K562 (cell line): ENCODE measurements at regions not wholly inside any gene's neighbourhood (a gene's known extent, or its start where the extent isn't known, plus 50 kb on each side); places are given as distances from the start of the nearest gene placed in this dataset.

Experiments used
- ATAC-seq: fragments of 200-7000 bp; cut with Tn5 transposase; 3 replicates; pipeline ENCODE4 v1.9.1; 2020; ENCODE audit warnings: moderate library complexity
- BruUV-seq: library from RNA; stranded (reverse); fragments of 400-500 nt; replicated peaks from 2 replicates; lab custom pipeline; 2021; lab: Mats Ljungman, UMichigan
- CTCF ChIA-PET: fragments of 300-600 bp; formaldehyde crosslinking; extraction: SDS; loops from one replicate; lab custom pipeline; 2021; ENCODE audit warnings: low intra/inter-chr PET ratio; lab: Yijun Ruan, JAX
- POLR2A ChIA-PET: fragments of 300-600, 350-650 bp; sonication (Branson Sonifier 250); formaldehyde crosslinking; extraction: SDS; loops from one replicate; lab custom pipeline; 2021; ENCODE audit warnings: antibody characterized with exemption, inconsistent platforms; lab: Yijun Ruan, JAX
- DNase-seq, 4 experiments: peaks; one replicate each; pipeline versions ENCODE4 v3.0.0 to v3.0.0-alpha.2; 2011 to 2018; ENCODE audit warnings: low spot score in 3 of 4, mixed read lengths in 3 of 4; ENCODE audit errors: extremely low read depth in 1 of 4
- FAIRE-seq: peaks from 2 replicates; lab custom pipeline; 2011; peaks lifted over from hg19 to GRCh38; lab: Jason Lieb, UNC
- H2AFZ ChIP-seq: 2 replicates; pipeline ENCODE4 v1.6.0; 2011; ENCODE audit warnings: low read depth, low read length, control low read depth, inconsistent platforms
- H3K27ac ChIP-seq: fragments of 200-600 bp; 3 replicates; pipeline ENCODE4 v1.8.0; 2011; ENCODE audit warnings: low read depth, mild to moderate bottlenecking, control low read depth, inconsistent platforms, low read length, moderate library complexity, mixed read lengths; ENCODE audit errors: extremely low read depth
- H3K27me3 ChIP-seq, 2 experiments: fragments of 300-600 bp in 1 of 2; 2 replicates in 1 of 2; 3 replicates in 1 of 2; pipeline versions ENCODE4 v1.6.0 to v1.8.0; 2011; ENCODE audit warnings: inconsistent platforms in 2 of 2, low read length in 2 of 2, mild to moderate bottlenecking in 1 of 2, mixed read lengths in 1 of 2, moderate library complexity in 1 of 2; ENCODE audit not compliant: control insufficient read depth in 2 of 2, insufficient read depth in 2 of 2
- H3K36me3 ChIP-seq: fragments of 300-600 bp; 3 replicates; pipeline ENCODE4 v1.8.0; 2011; ENCODE audit warnings: mild to moderate bottlenecking, low read length, inconsistent platforms; ENCODE audit not compliant: control insufficient read depth, insufficient read depth
- H3K4me1 ChIP-seq, 2 experiments: fragments of 200-600 bp in 1 of 2; replicated peaks in 1 of 2; 2 replicates in 1 of 2; 3 replicates in 1 of 2; pipeline versions ENCODE4 v1.5.1 to v1.8.0; 2011; ENCODE audit warnings: inconsistent platforms in 2 of 2, low read length in 2 of 2, mild to moderate bottlenecking in 1 of 2, mixed read lengths in 1 of 2, moderate library complexity in 1 of 2; ENCODE audit not compliant: control insufficient read depth in 2 of 2, insufficient read depth in 2 of 2
- H3K4me2 ChIP-seq: 2 replicates; pipeline ENCODE4 v1.6.1; 2011; ENCODE audit warnings: low read length, control low read depth, inconsistent platforms, mixed read lengths; ENCODE audit not compliant: insufficient read depth
- H3K4me3 ChIP-seq: fragments of 200-600 bp; sonication (generic), shearing (Covaris generic); 2 replicates; pipeline ENCODE4 v1.5.1; 2016; ENCODE audit warnings: control low read depth, inconsistent platforms
- H3K79me2 ChIP-seq: fragments of 200-600 bp; 3 replicates; pipeline ENCODE4 v1.8.0; 2011; ENCODE audit warnings: low read length, inconsistent platforms; ENCODE audit not compliant: control insufficient read depth, insufficient read depth
- H3K9ac ChIP-seq, 2 experiments: 2 replicates each; pipeline versions ENCODE4 v1.6.0 to v1.6.1; 2011; ENCODE audit warnings: low read depth in 2 of 2, low read length in 2 of 2, control low read depth in 1 of 2, inconsistent platforms in 1 of 2, mild to moderate bottlenecking in 1 of 2, mixed read lengths in 1 of 2; ENCODE audit not compliant: insufficient read depth in 1 of 2
- H3K9me1 ChIP-seq: one replicate; pipeline ENCODE4 v1.6.0; 2011; ENCODE audit warnings: inconsistent platforms, mild to moderate bottlenecking, low read length, moderate library complexity; ENCODE audit not compliant: control insufficient read depth, insufficient read depth
- H3K9me3 ChIP-seq: replicated peaks from 2 replicates; pipeline ENCODE4 v1.5.1; 2011; ENCODE audit warnings: low read depth, low read length, inconsistent platforms; ENCODE audit not compliant: control insufficient read depth, insufficient read depth
- H4K20me1 ChIP-seq: replicated peaks from 2 replicates; pipeline ENCODE4 v1.6.1; 2011; ENCODE audit warnings: low read length, inconsistent platforms, mixed read lengths; ENCODE audit not compliant: control insufficient read depth, insufficient read depth
- ARID2 ChIP-seq: fragments of 450-650 bp; IDR thresholded peaks from 2 replicates; pipeline ENCODE4 v1.6.1; 2017; ENCODE audit warnings: antibody characterized with exemption, mild to moderate bottlenecking
- CC2D1A ChIP-seq: fragments of 450-650 bp; IDR thresholded peaks from 2 replicates; pipeline ENCODE4 v1.6.1; 2017; ENCODE audit warnings: mild to moderate bottlenecking
- CHD4 ChIP-seq: fragments of 200-600 bp; sonication (generic); IDR thresholded peaks from 3 replicates; pipeline ENCODE4 v1.6.1; 2012; ENCODE audit warnings: low read depth, mild to moderate bottlenecking, mixed read lengths, low read length, inconsistent platforms; ENCODE audit not compliant: insufficient read depth, insufficient replicate concordance, poor library complexity, severe bottlenecking
- HMGN3 ChIP-seq: IDR thresholded peaks from 2 replicates; pipeline ENCODE4 v1.6.1; 2011; ENCODE audit warnings: borderline replicate concordance, low read depth, mild to moderate bottlenecking, mixed read lengths, low read length; ENCODE audit not compliant: insufficient read length; ENCODE audit errors: extremely low read depth
- KDM5B ChIP-seq: fragments of 200-600 bp; sonication (generic); IDR thresholded peaks from 2 replicates; pipeline ENCODE4 v1.6.1; 2012; ENCODE audit warnings: low read depth, mild to moderate bottlenecking, moderate library complexity, low read length, control low read depth, inconsistent platforms; ENCODE audit not compliant: insufficient replicate concordance
- MCM7 ChIP-seq, 2 experiments: fragments of 450-650 bp; IDR thresholded peaks; 2 replicates each; pipeline ENCODE4 v1.6.1; 2016 to 2018
- MEF2D ChIP-seq: conservative IDR thresholded peaks from 2 replicates; pipeline ENCODE4 v1.6.1; 2016; ENCODE audit warnings: low read depth, missing genetic modification characterization, missing compliant biosample characterization
- ZFP36 ChIP-seq: fragments of 150-350 bp; IDR thresholded peaks from 2 replicates; pipeline ENCODE4 v1.6.1; 2018; ENCODE audit warnings: low read length, low read depth; ENCODE audit not compliant: partially characterized antibody
- ZNF239 ChIP-seq: fragments of 250-450 bp; sonication (Bioruptor Pico); IDR thresholded peaks from 2 replicates; pipeline ENCODE4 v1.4.0; 2020; ENCODE audit warnings: mild to moderate bottlenecking
- ZNF707 ChIP-seq: fragments of 250-450 bp; sonication (Bioruptor Pico); conservative IDR thresholded peaks from 2 replicates; pipeline ENCODE4 v1.8.0; 2022; ENCODE audit warnings: inconsistent platforms, mild to moderate bottlenecking, moderate library complexity
- WGBS: fragments of 100-300 bp; shearing (Covaris generic); methylation state at CpG from one replicate; pipeline ENCODE4 v1.1.6; 2016; ENCODE audit warnings: low coverage, mixed read lengths; ENCODE audit not compliant: insufficient coverage; ENCODE audit errors: missing lambda C conversion rate; 5-methylcytosine and 5-hydroxymethylcytosine counted together
- in situ Hi-C: fragments of 300-500 bp; cut with MboI; formaldehyde crosslinking; loops from 4 replicates; pipeline ENCODE4 v1.15.0; 2018; ENCODE audit warnings: inconsistent platforms, mixed read lengths
- intact Hi-C: fragments of 100-400 bp; cut with micrococcal nuclease; formaldehyde crosslinking; loops from 2 replicates; pipeline ENCODE4 v1.14.2; 2022
- TF ChIP-seq, protein P1 (sequence below): sonication (generic); formaldehyde crosslinking; IDR thresholded peaks from 2 replicates; pipeline ENCODE4 v1.8.1; 2023; ENCODE audit warnings: mild to moderate bottlenecking, missing genetic modification reagents
- TF ChIP-seq, protein P2 (sequence below), 2 experiments: IDR thresholded peaks in 1 of 2; conservative IDR thresholded peaks in 1 of 2; 2 replicates each; pipeline ENCODE4 v1.6.1; 2016; ENCODE audit warnings: low read depth in 2 of 2, mild to moderate bottlenecking in 1 of 2, missing compliant biosample characterization in 1 of 2, missing genetic modification characterization in 1 of 2, moderate library complexity in 1 of 2

DNA sequence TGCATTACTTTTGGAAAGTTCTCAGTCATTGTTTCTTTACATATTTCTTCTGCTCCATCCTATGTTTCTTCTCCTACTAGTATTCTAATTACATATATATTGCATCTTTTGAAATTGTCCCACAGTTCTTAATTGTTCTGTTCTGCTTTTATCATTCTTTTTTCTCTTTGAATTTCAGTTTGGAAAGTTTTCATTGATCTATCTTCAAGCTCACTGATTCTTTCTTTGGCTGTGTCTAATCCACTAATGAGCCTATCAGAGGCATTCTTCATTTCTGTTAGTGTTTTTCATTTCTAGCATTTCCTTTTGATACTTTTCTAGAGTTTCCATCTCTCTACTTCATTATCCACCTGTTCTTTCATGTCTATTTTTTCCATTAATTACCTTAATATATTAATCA lies 159.0 kb upstream of the KCNJ15 start (continued):
- TF ChIP-seq, protein P1, sequence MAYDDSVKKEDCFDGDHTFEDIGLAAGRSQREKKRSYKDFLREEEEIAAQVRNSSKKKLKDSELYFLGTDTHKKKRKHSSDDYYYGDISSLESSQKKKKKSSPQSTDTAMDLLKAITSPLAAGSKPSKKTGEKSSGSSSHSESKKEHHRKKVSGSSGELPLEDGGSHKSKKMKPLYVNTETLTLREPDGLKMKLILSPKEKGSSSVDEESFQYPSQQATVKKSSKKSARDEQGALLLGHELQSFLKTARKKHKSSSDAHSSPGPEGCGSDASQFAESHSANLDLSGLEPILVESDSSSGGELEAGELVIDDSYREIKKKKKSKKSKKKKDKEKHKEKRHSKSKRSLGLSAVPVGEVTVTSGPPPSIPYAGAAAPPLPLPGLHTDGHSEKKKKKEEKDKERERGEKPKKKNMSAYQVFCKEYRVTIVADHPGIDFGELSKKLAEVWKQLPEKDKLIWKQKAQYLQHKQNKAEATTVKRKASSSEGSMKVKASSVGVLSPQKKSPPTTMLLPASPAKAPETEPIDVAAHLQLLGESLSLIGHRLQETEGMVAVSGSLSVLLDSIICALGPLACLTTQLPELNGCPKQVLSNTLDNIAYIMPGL, result no peak
- TF ChIP-seq ARID2 (no peak), MEF2D (no peak), HMGN3 (no peak), ZFP36 (no peak)

DNA sequence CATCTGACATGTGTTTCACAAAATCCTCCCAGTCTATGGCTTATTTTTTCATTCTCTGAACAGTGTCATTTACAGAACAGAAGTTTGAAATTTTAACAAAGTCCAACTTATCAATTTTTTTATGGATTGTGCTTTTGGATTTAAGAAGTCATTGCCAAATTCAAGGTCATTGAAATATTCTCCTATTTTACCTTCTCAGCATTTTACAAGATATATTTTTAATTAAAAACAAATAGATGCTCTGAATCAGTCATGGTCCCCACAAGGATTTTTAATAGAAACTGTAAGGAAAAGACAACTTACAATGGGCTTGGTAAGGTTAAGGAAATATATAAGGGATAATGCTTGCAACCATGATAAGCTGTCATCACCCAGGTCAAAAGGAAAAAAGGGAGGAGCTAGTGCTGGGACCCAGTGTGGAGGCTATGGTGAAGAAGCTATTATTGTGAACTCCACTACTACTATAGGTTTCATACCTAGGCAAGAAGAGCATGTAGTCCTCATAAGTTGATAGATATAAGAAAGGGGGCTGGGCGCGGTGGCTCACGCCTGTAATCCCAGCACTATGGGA lies 144.5 kb upstream of the KCNJ15 start:
- no TSS peak for BruUV-seq
- no peak for TF ChIP-seq MCM7 (IDR thresholded peaks at IDR 0.05)
- TF ChIP-seq ZNF239, result no peak
- TF ChIP-seq, protein P2, sequence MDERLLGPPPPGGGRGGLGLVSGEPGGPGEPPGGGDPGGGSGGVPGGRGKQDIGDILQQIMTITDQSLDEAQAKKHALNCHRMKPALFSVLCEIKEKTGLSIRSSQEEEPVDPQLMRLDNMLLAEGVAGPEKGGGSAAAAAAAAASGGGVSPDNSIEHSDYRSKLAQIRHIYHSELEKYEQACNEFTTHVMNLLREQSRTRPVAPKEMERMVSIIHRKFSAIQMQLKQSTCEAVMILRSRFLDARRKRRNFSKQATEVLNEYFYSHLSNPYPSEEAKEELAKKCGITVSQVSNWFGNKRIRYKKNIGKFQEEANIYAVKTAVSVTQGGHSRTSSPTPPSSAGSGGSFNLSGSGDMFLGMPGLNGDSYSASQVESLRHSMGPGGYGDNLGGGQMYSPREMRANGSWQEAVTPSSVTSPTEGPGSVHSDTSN (CRISPR knock-in tag; IDR thresholded peaks at IDR 0.05; ENCODE audit: low read depth), result no peak
- TF ChIP-seq, protein P2 (tag; conservative IDR thresholded peaks at IDR 0.05; ENCODE audit: low read depth), result peak; percentile 86
- no peak for TF ChIP-seq KDM5B
- TF ChIP-seq CC2D1A, result no peak
- TF ChIP-seq ZNF707 (CRISPR knock-in tag), result no peak
- TF ChIP-seq CHD4, result peak; percentile 48

More for the DNA sequence above, 144.5 kb upstream of the KCNJ15 start:
- in situ Hi-C loops (no loop called here), intact Hi-C loops (no loop called here)
- ATAC-seq (peak; percentile 74), FAIRE-seq (peak; percentile 11), DNase-seq (peak; percentile 52 to 73 (median 63))
- ChIA-PET POLR2A (interaction anchor here (0.6 to 2.5 kb wide), 8 partner anchors 8 to 1393 kb away, joined by 3 to 22 read pairs (median 4); no protein-coding TSS in a partner anchor), CTCF (no interaction called here)
- Histone ChIP-seq H3K4me2 (peak overlapping the region; percentile 86), H3K9me1 (no peaks in the 10 kb centered on the region), H3K4me3 (peak overlapping the region; percentile 35), H3K4me1 (peaks cover 10 to 41% of the 10 kb centered on the region in 2 experiments), H3K9me3 (no peaks in the 10 kb centered on the region), H4K20me1 (peaks cover 6% of the 10 kb centered on the region; the same call in 1 of the 2 replicates), H3K27ac (peak overlapping the region; percentile 76), H3K27me3 (no peaks in the 10 kb centered on the region), H3K36me3 (peaks cover 7% of the 10 kb centered on the region), H3K9ac (peak overlapping the region; percentile 27 to 53; a peak in 2 of 4 replicates), H3K79me2 (peaks cover 87% of the 10 kb centered on the region), H2AFZ (peak overlapping the region; percentile 63; the same call in 1 of the 2 replicates)
- 12% methylated on average over 3 of the region's 3 CpGs for WGBS
